AG04450 (cell line): ENCODE measurements at regions not wholly inside any gene's neighbourhood (a gene's known extent, or its start where the extent isn't known, plus 50 kb on each side); places are given as distances from the start of the nearest gene placed in this dataset.

ENCODE experiments used
- CTCF ChIA-PET: fragments of 300-600, 350-600 bp; formaldehyde crosslinking; extraction: SDS; loops from one replicate; lab custom pipeline; 2022; ENCODE audit warnings: antibody characterized with exemption, inconsistent platforms; lab: Charles Lee
- POLR2A ChIA-PET: fragments of 350-600 bp; formaldehyde crosslinking; extraction: SDS; loops from one replicate; lab custom pipeline; 2021; ENCODE audit warnings: antibody characterized with exemption, inconsistent platforms; lab: Yijun Ruan, JAX
- DNase-seq: peaks from one replicate; pipeline ENCODE4 v3.0.0-alpha.2; 2011; ENCODE audit warnings: low read depth, low spot score
- H3K27ac ChIP-seq: one replicate; pipeline ENCODE4 v1.5.1; 2012; ENCODE audit warnings: low read depth, low read length, control low read depth
- H3K27me3 ChIP-seq: one replicate; pipeline ENCODE4 v1.6.0; 2012; ENCODE audit warnings: low read length; ENCODE audit not compliant: control insufficient read depth, insufficient read depth
- H3K4me3 ChIP-seq: 2 replicates; pipeline ENCODE4 v1.5.1; 2011; ENCODE audit warnings: mild to moderate bottlenecking, low read depth, low read length, control low read depth
- H3K9me3 ChIP-seq: 2 replicates; pipeline ENCODE4 v1.5.1; 2012; ENCODE audit warnings: low read length; ENCODE audit not compliant: control insufficient read depth, insufficient read depth
- TF ChIP-seq, protein P1 (sequence below): IDR thresholded peaks from 2 replicates; pipeline ENCODE4 v1.5.1; 2011; ENCODE audit warnings: low read depth, low read length, control low read depth, inconsistent platforms

DNA sequence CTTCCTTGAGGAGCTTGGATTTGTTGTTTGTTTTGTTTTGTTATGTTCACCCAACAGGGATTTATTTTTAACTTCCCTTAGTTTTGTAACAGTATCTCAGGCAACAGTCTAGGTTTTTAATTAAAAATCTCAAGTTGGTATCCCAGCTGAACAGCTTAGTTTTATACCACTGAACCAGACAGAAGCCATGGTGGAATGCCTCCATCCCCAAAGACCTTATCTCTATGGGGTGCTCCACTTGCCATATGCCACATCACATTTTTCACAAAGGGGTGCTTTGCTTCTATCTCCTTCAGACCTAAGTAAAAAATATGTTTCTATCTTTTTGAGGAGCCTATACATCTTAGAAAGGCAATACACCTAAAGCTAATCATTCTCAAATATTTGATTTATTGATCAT is 715.8 kb upstream of the KIF2B start:
- ChIA-PET CTCF (no interaction called here), POLR2A (no interaction called here)
- Histone ChIP-seq H3K9me3 (peaks cover 2% of the 10 kb centered on the region; the same call in 1 of the 2 replicates), H3K27ac (no peak overlapping the region), H3K4me3 (no peak overlapping the region), H3K27me3 (no peaks in the 10 kb centered on the region)
- TF ChIP-seq, protein P1, sequence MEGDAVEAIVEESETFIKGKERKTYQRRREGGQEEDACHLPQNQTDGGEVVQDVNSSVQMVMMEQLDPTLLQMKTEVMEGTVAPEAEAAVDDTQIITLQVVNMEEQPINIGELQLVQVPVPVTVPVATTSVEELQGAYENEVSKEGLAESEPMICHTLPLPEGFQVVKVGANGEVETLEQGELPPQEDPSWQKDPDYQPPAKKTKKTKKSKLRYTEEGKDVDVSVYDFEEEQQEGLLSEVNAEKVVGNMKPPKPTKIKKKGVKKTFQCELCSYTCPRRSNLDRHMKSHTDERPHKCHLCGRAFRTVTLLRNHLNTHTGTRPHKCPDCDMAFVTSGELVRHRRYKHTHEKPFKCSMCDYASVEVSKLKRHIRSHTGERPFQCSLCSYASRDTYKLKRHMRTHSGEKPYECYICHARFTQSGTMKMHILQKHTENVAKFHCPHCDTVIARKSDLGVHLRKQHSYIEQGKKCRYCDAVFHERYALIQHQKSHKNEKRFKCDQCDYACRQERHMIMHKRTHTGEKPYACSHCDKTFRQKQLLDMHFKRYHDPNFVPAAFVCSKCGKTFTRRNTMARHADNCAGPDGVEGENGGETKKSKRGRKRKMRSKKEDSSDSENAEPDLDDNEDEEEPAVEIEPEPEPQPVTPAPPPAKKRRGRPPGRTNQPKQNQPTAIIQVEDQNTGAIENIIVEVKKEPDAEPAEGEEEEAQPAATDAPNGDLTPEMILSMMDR: no peak
- DNase-seq: no peak

GRCh38 chr17:53101706-53102105 is 721.0 kb upstream of the KIF2B start:
- POLR2A ChIA-PET: no interaction called here
- TF ChIP-seq, protein P1: no peak

DNA sequence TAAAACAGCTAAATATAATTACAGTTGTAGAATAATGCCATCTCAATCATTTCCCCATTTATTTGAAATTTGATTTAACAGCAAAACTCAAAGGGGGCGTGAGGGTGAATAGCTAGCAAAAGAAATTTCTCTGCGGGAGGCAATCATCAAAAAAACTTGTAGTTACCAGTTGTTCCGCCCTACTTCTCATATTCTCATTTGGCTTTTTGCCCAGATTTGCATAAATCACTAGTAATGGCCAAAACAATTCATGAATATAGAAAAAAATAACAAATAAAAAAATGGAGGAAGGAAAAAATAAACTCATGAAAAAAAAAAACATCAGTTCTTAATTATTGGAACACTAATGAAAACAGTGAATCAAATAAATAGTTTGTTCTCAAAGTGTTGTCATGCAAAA is 722.6 kb upstream of the KIF2B start:
- POLR2A ChIA-PET: no interaction called here
- no peaks in the 10 kb centered on the region for H3K27me3 ChIP-seq
- DNase-seq: no peak
- H3K4me3 ChIP-seq: no peak overlapping the region
- peaks cover 4% of the 10 kb centered on the region; the same call in 1 of the 2 replicates for H3K9me3 ChIP-seq
- no peak overlapping the region for H3K27ac ChIP-seq
- TF ChIP-seq, protein P1: no peak
- CTCF ChIA-PET: no interaction called here

More at GRCh38 chr17:53101706-53102105, 721.0 kb upstream of the KIF2B start:
- Histone ChIP-seq H3K27ac (no peak overlapping the region), H3K27me3 (no peaks in the 10 kb centered on the region), H3K4me3 (no peak overlapping the region), H3K9me3 (peaks cover 4% of the 10 kb centered on the region; the same call in 1 of the 2 replicates)
- CTCF ChIA-PET: no interaction called here
- no peak for DNase-seq

DNA sequence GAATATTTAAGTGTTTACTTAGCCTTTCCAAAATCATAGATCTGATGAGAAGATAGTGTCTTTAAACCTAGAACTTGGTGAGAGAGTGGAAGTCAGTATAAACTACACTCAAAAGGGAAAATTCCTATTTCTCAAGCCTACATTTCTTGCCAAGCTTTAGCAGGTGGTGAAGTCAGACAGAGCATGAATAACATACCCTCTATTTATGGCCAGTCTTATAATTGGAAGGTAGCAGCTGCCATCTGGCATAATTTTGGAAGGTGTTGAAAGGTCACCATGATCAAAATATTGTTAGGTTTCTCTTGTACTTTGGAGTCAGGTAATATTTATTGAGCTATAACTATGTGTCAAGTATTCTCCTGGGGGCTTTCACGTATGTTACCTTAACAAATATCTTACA is 729.3 kb upstream of the KIF2B start:
- H3K9me3 ChIP-seq: peaks cover 4% of the 10 kb centered on the region; the same call in 1 of the 2 replicates
- TF ChIP-seq, protein P1: no peak
- DNase-seq: no peak
- POLR2A ChIA-PET: no interaction called here
- CTCF ChIA-PET: no interaction called here
- no peak overlapping the region for H3K27ac ChIP-seq
- no peaks in the 10 kb centered on the region for H3K27me3 ChIP-seq
- no peak overlapping the region for H3K4me3 ChIP-seq

GRCh38 chr17:53092072-53092471 is 730.7 kb upstream of the KIF2B start:
- TF ChIP-seq, protein P1: no peak
- POLR2A ChIA-PET: no interaction called here
- H3K9me3 ChIP-seq: no peaks in the 10 kb centered on the region
- H3K27ac ChIP-seq: no peak overlapping the region
- no peaks in the 10 kb centered on the region for H3K27me3 ChIP-seq
- no peak for DNase-seq
- H3K4me3 ChIP-seq: no peak overlapping the region
- CTCF ChIA-PET: no interaction called here
